Panc1 (cell line): ENCODE measurements at regions not wholly inside any gene's neighbourhood (a gene's known extent, or its start where the extent isn't known, plus 50 kb on each side); places are given as distances from the start of the nearest gene placed in this dataset.

ENCODE experiments used
- ATAC-seq: fragments of 200-7000 bp; cut with Tn5 transposase; 2 replicates; pipeline ENCODE4 v1.9.1; 2020; ENCODE audit warnings: mild to moderate bottlenecking, moderate library complexity
- BruUV-seq: library from RNA; stranded (reverse); fragments of 400-500 nt; replicated peaks from 2 replicates; lab custom pipeline; 2021; lab: Mats Ljungman, UMichigan
- CTCF ChIA-PET: fragments of 300-600 bp; sonication (Branson Sonifier 250); formaldehyde crosslinking; loops from one replicate; lab custom pipeline; 2022; ENCODE audit warnings: antibody characterized with exemption; lab: Charles Lee
- POLR2A ChIA-PET: fragments of 300-600 bp; sonication (Branson Sonifier 250); formaldehyde crosslinking; loops from one replicate; lab custom pipeline; 2022; ENCODE audit warnings: antibody characterized with exemption; lab: Charles Lee
- DNase-seq: peaks from one replicate; pipeline ENCODE4 v3.0.0-alpha.2; 2010; ENCODE audit warnings: low read depth, low spot score
- H3K27ac ChIP-seq: 2 replicates; pipeline ENCODE4 v1.5.1; 2011; ENCODE audit warnings: mild to moderate bottlenecking, low read length, inconsistent platforms
- H3K27me3 ChIP-seq: fragments of 200-500 bp; sonication (Bioruptor generic); 2 replicates; pipeline ENCODE4 v1.6.0; 2014; ENCODE audit warnings: low read length, inconsistent platforms; ENCODE audit not compliant: control insufficient read depth, insufficient read depth
- H3K36me3 ChIP-seq: fragments of 200-500 bp; sonication (Bioruptor generic); 2 replicates; pipeline ENCODE4 v1.5.1; 2014; ENCODE audit warnings: inconsistent platforms, mild to moderate bottlenecking, low read length, moderate library complexity; ENCODE audit not compliant: control insufficient read depth, insufficient read depth
- H3K4me1 ChIP-seq: 2 replicates; pipeline ENCODE4 v1.5.1; 2011; ENCODE audit warnings: inconsistent platforms, mild to moderate bottlenecking, low read length, moderate library complexity; ENCODE audit not compliant: control insufficient read depth, insufficient read depth
- H3K4me3 ChIP-seq, 2 experiments: 2 replicates each; pipeline ENCODE4 v1.5.1; 2011 to 2012; ENCODE audit warnings: low read depth in 2 of 2, low read length in 2 of 2, mild to moderate bottlenecking in 2 of 2, inconsistent platforms in 1 of 2, moderate library complexity in 1 of 2
- H3K9me3 ChIP-seq: fragments of 200-500 bp; sonication (Bioruptor generic); 2 replicates; pipeline ENCODE4 v1.5.1; 2014; ENCODE audit warnings: low read depth, mild to moderate bottlenecking, inconsistent platforms, low read length, moderate library complexity; ENCODE audit not compliant: control insufficient read depth, insufficient read depth
- CTCF ChIP-seq: fragments of 450-650 bp; IDR thresholded peaks from 2 replicates; pipeline ENCODE4 v1.5.1; 2017; ENCODE audit warnings: mild to moderate bottlenecking
- POLR2AphosphoS5 ChIP-seq: IDR thresholded peaks from 2 replicates; pipeline ENCODE4 v1.6.1; 2012; ENCODE audit warnings: mild to moderate bottlenecking, low read depth, low read length, moderate library complexity
- REST ChIP-seq, 2 experiments: IDR thresholded peaks; 2 replicates each; pipeline ENCODE4 v1.6.1; 2011 to 2012; ENCODE audit warnings: low read depth in 2 of 2, control low read depth in 1 of 2, low read length in 1 of 2, mild to moderate bottlenecking in 1 of 2, moderate library complexity in 1 of 2; ENCODE audit not compliant: insufficient read depth in 1 of 2
- SIN3A ChIP-seq: IDR thresholded peaks from 2 replicates; pipeline ENCODE4 v1.6.1; 2012; ENCODE audit warnings: low read depth, mild to moderate bottlenecking, low read length, moderate library complexity, borderline replicate concordance; ENCODE audit not compliant: insufficient read depth
- TCF7L2 ChIP-seq: IDR thresholded peaks from 2 replicates; pipeline ENCODE4 v1.6.1; 2011; ENCODE audit warnings: mild to moderate bottlenecking, low read depth, low read length, inconsistent platforms
- in situ Hi-C: cut with HindIII; loops from 2 replicates; pipeline ENCODE4 v1.10.0; 2016; ENCODE audit warnings: low sequenced_read_pairs, low pct_unique_long_range_greater_than_20kb
- intact Hi-C: fragments of 100-400 bp; cut with micrococcal nuclease; formaldehyde crosslinking; loops from one replicate; pipeline ENCODE4 v1.10.0; 2022; ENCODE audit not compliant: unreplicated experiment

GRCh38 chr5:88588609-88589008 is 294.4 kb downstream of the MEF2C start:
- Histone ChIP-seq H3K36me3 (no peaks in the 10 kb centered on the region), H3K9me3 (no peaks in the 10 kb centered on the region), H3K27me3 (no peaks in the 10 kb centered on the region), H3K27ac (no peak overlapping the region), H3K4me1 (no peaks in the 10 kb centered on the region), H3K4me3 (no peak overlapping the region)
- ChIA-PET POLR2A (no interaction called here), CTCF (no interaction called here)
- no peak for DNase-seq
- no peak for ATAC-seq
- TF ChIP-seq POLR2AphosphoS5 (no peak), SIN3A (no peak), CTCF (no peak), REST (IDR thresholded peaks at IDR 0.05; ENCODE audit: insufficient read depth in 1 of 2, low read depth in 2 of 2, low read length in 1 of 2) (no peak), TCF7L2 (no peak)
- in situ Hi-C loops (no loop called here), intact Hi-C loops (no loop called here)
- BruUV-seq = no TSS peak

GRCh38 chr5:88583471-88583870 is 299.5 kb downstream of the MEF2C start:
- H3K4me3 ChIP-seq = no peak overlapping the region
- H3K36me3 ChIP-seq = no peaks in the 10 kb centered on the region
- H3K27ac ChIP-seq = no peak overlapping the region
- ChIA-PET POLR2A (no interaction called here), CTCF (no interaction called here)
- no peak for TF ChIP-seq SIN3A
- no peak for TF ChIP-seq TCF7L2
- TF ChIP-seq REST (IDR thresholded peaks at IDR 0.05; ENCODE audit: insufficient read depth in 1 of 2, low read depth in 2 of 2, low read length in 1 of 2) = no peak
- TF ChIP-seq POLR2AphosphoS5 = no peak
- TF ChIP-seq CTCF = no peak
- in situ Hi-C loops (no loop called here), intact Hi-C loops (no loop called here)
- DNase-seq (no peak), ATAC-seq (no peak)
- BruUV-seq = no TSS peak
- no peaks in the 10 kb centered on the region for H3K27me3 ChIP-seq
- no peaks in the 10 kb centered on the region for H3K9me3 ChIP-seq
- no peaks in the 10 kb centered on the region for H3K4me1 ChIP-seq
